ENCODE measurements at regions not wholly inside any gene's neighbourhood (a gene's known extent, or its start where the extent isn't known, plus 50 kb on each side); places are given as distances from the start of the nearest gene placed in this dataset.

DNA sequence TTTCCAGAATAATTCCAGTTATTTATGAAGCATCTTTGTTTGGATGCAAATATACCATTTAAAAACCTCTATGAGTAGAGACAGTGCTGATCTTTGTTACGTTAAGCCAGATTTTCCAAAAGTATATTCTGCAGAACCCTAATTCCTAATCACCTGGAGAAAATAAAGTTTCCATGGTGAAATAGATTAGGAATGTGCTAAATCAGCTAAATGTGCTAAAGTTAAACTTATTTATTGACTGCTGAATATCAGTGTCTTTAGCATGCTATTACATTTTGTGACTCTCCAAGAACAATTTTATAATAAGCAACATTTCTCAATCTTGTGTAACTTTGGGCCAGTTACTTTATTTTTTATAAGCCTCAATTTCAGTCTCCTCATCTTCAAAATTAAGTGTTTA, 196.3 kb upstream of the NFIA start:
- no peak overlapping the region for H3K4me2 ChIP-seq (replicated peaks; ENCODE audit: extremely low read depth, low read length, poor library complexity, severe bottlenecking)
- H3K27me3 Mint-ChIP-seq (ENCODE audit: low read depth in 3 of 3), result peaks cover 0 to 3% (median 2%) of the 10 kb centered on the region in 3 donors
- WGBS (ENCODE audit: insufficient coverage), result no CpG with 5 or more reads among the region's 1 CpG
- no peak for DNase-seq
- H3K79me2 ChIP-seq (ENCODE audit: insufficient read depth, low read length), result no peaks in the 10 kb centered on the region
- no peaks in the 10 kb centered on the region for H4K20me1 ChIP-seq (ENCODE audit: insufficient read depth, low read length)
- H2AFZ ChIP-seq (ENCODE audit: insufficient read depth, low read depth, low read length, poor library complexity, severe bottlenecking), result no peak overlapping the region
- intact Hi-C loops (cut with micrococcal nuclease), result no loop called here
- H3K9me3 Mint-ChIP-seq, result peaks cover 0 to 3% (median 0%) of the 10 kb centered on the region in 7 donors
- H3K27ac ChIP-seq (ENCODE audit: low read depth in 1 of 2, low read length in 2 of 2), result no peak overlapping the region
- no peak overlapping the region for H3K9ac ChIP-seq (ENCODE audit: insufficient read depth, low read length, poor library complexity, severe bottlenecking)
- H3K36me3 Mint-ChIP-seq, result no peaks in the 10 kb centered on the region
- H3K4me1 Mint-ChIP-seq, result peaks cover 17% of the 10 kb centered on the region
- H3K36me3 ChIP-seq (replicated peaks in 1 of 2; ENCODE audit: control insufficient read depth in 1 of 2, insufficient read depth in 2 of 2, low read length in 2 of 2), result no peaks in the 10 kb centered on the region
- no peaks in the 10 kb centered on the region for H3K9me3 ChIP-seq (replicated peaks in 1 of 2; ENCODE audit: control insufficient read depth in 1 of 2, insufficient read depth in 1 of 2, low read length in 2 of 2)
- no peaks in the 10 kb centered on the region for H3K27me3 ChIP-seq (ENCODE audit: control insufficient read depth in 2 of 2, insufficient read depth in 2 of 2, low read length in 2 of 2)
- no peak overlapping the region for H3K4me3 ChIP-seq (replicated peaks in 1 of 3; ENCODE audit: low read depth in 2 of 3, low read length in 3 of 3)
- TF ChIP-seq, protein P1, sequence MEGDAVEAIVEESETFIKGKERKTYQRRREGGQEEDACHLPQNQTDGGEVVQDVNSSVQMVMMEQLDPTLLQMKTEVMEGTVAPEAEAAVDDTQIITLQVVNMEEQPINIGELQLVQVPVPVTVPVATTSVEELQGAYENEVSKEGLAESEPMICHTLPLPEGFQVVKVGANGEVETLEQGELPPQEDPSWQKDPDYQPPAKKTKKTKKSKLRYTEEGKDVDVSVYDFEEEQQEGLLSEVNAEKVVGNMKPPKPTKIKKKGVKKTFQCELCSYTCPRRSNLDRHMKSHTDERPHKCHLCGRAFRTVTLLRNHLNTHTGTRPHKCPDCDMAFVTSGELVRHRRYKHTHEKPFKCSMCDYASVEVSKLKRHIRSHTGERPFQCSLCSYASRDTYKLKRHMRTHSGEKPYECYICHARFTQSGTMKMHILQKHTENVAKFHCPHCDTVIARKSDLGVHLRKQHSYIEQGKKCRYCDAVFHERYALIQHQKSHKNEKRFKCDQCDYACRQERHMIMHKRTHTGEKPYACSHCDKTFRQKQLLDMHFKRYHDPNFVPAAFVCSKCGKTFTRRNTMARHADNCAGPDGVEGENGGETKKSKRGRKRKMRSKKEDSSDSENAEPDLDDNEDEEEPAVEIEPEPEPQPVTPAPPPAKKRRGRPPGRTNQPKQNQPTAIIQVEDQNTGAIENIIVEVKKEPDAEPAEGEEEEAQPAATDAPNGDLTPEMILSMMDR (IDR thresholded peaks at IDR 0.05), result no peak
- H3K4me3 Mint-ChIP-seq, result no peak overlapping the region
- no peak overlapping the region for H3K27ac Mint-ChIP-seq
- H3K4me1 ChIP-seq (ENCODE audit: control insufficient read depth in 1 of 2, insufficient read depth in 2 of 2, low read length in 2 of 2), result peaks cover 10 to 14% of the 10 kb centered on the region in 2 donors

DNA sequence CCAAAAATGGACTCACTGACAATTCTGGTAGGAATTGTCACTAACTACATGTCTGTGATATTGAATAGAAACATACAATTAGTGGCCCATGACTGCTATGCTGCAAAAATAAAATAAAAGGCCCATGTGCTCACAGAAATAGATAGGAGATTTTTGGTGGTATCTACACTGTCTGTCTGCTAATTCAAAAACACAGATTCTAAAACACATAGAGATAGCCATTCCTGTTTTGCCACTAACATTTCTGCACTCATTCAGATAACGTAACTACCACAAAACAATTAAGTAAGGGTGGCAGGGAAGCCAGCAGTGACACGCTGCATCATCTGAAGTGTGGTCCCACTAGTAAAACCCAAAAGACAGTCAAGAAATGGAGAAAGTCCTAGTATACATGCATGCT, 202.2 kb upstream of the NFIA start:
- H2AFZ ChIP-seq (ENCODE audit: insufficient read depth, low read depth, low read length, poor library complexity, severe bottlenecking), result no peak overlapping the region
- no peak overlapping the region for H3K27ac ChIP-seq (ENCODE audit: low read depth in 1 of 2, low read length in 2 of 2)
- Mint-ChIP-seq H3K36me3 (no peaks in the 10 kb centered on the region), H3K4me3 (no peak overlapping the region), H3K27me3 (ENCODE audit: low read depth in 3 of 3) (peaks cover 0 to 2% (median 0%) of the 10 kb centered on the region in 3 donors), H3K9me3 (no peaks in the 10 kb centered on the region), H3K4me1 (no peaks in the 10 kb centered on the region), H3K27ac (no peak overlapping the region)
- no peaks in the 10 kb centered on the region for H3K79me2 ChIP-seq (ENCODE audit: insufficient read depth, low read length)
- intact Hi-C loops (cut with micrococcal nuclease), result no loop called here
- DNase-seq, result no peak
- no peaks in the 10 kb centered on the region for H3K9me3 ChIP-seq (replicated peaks in 1 of 2; ENCODE audit: control insufficient read depth in 1 of 2, insufficient read depth in 1 of 2, low read length in 2 of 2)
- no peak overlapping the region for H3K4me2 ChIP-seq (replicated peaks; ENCODE audit: extremely low read depth, low read length, poor library complexity, severe bottlenecking)
- H4K20me1 ChIP-seq (ENCODE audit: insufficient read depth, low read length), result no peaks in the 10 kb centered on the region
- no peaks in the 10 kb centered on the region for H3K27me3 ChIP-seq (ENCODE audit: control insufficient read depth in 2 of 2, insufficient read depth in 2 of 2, low read length in 2 of 2)
- H3K4me1 ChIP-seq (ENCODE audit: control insufficient read depth in 1 of 2, insufficient read depth in 2 of 2, low read length in 2 of 2), result no peaks in the 10 kb centered on the region
- WGBS (ENCODE audit: insufficient coverage), result no CpG with 5 or more reads among the region's 2 CpGs
- TF ChIP-seq, protein P1 (IDR thresholded peaks at IDR 0.05), result no peak
- no peak overlapping the region for H3K4me3 ChIP-seq (replicated peaks in 1 of 3; ENCODE audit: low read depth in 2 of 3, low read length in 3 of 3)
- no peak overlapping the region for H3K9ac ChIP-seq (ENCODE audit: insufficient read depth, low read length, poor library complexity, severe bottlenecking)
- no peaks in the 10 kb centered on the region for H3K36me3 ChIP-seq (replicated peaks in 1 of 2; ENCODE audit: control insufficient read depth in 1 of 2, insufficient read depth in 2 of 2, low read length in 2 of 2)
